ENCODE measurements at regions not wholly inside any gene's neighbourhood (a gene's known extent, or its start where the extent isn't known, plus 50 kb on each side); places are given as distances from the start of the nearest gene placed in this dataset.

- intact Hi-C loops (cut with micrococcal nuclease; ENCODE audit: unreplicated experiment): no loop called here
Measured at GRCh38 chr11:95345651-95346050, 114.6 kb upstream of the SESN3 start.

GRCh38 chr11:95344932-95345642, 114.1 kb upstream of the SESN3 start:
- ChIA-PET CTCF (no interaction called here), POLR2A (ENCODE audit: low non-redundant PET) (no interaction called here)
- H3K4me1 ChIP-seq (ENCODE audit: insufficient read depth, low read length, poor library complexity, severe bottlenecking): no peaks in the 10 kb centered on the region
- H3K4me3 ChIP-seq (ENCODE audit: low read depth, low read length, poor library complexity, severe bottlenecking): no peak overlapping the region
- no peaks in the 10 kb centered on the region for H3K9me3 ChIP-seq (ENCODE audit: low read depth, low read length, poor library complexity, severe bottlenecking)
- BruUV-seq (replicated peaks): no TSS peak
- no peak overlapping the region for H3K27ac ChIP-seq (ENCODE audit: low read depth, low read length, poor library complexity, severe bottlenecking)
- TF ChIP-seq EZH2 (IDR thresholded peaks at IDR 0.05; ENCODE audit: borderline replicate concordance, low read depth, low read length, poor library complexity, severe bottlenecking) (no peak), CTCF (conservative IDR thresholded peaks at IDR 0.05; ENCODE audit: low read depth, low read length) (no peak)
- DNase-seq (ENCODE audit: low spot score): no peak
- H3K27me3 ChIP-seq (replicated peaks; ENCODE audit: insufficient read depth, low read depth, low read length, poor library complexity): no peaks in the 10 kb centered on the region
- H3K36me3 ChIP-seq (ENCODE audit: insufficient read depth, low read length, poor library complexity, severe bottlenecking): no peaks in the 10 kb centered on the region
- intact Hi-C loops (cut with micrococcal nuclease; ENCODE audit: unreplicated experiment): no loop called here

More at GRCh38 chr11:95345651-95346050, 114.6 kb upstream of the SESN3 start:
- no peaks in the 10 kb centered on the region for H3K9me3 ChIP-seq (ENCODE audit: low read depth, low read length, poor library complexity, severe bottlenecking)
- DNase-seq (ENCODE audit: low spot score): no peak
- POLR2A ChIA-PET (ENCODE audit: low non-redundant PET): no interaction called here
- TF ChIP-seq CTCF (conservative IDR thresholded peaks at IDR 0.05; ENCODE audit: low read depth, low read length) (no peak), EZH2 (IDR thresholded peaks at IDR 0.05; ENCODE audit: borderline replicate concordance, low read depth, low read length, poor library complexity, severe bottlenecking) (no peak)
- H3K4me1 ChIP-seq (ENCODE audit: insufficient read depth, low read length, poor library complexity, severe bottlenecking): no peaks in the 10 kb centered on the region
- CTCF ChIA-PET: no interaction called here
- no TSS peak for BruUV-seq (replicated peaks)
- no peaks in the 10 kb centered on the region for H3K36me3 ChIP-seq (ENCODE audit: insufficient read depth, low read length, poor library complexity, severe bottlenecking)
- no peaks in the 10 kb centered on the region for H3K27me3 ChIP-seq (replicated peaks; ENCODE audit: insufficient read depth, low read depth, low read length, poor library complexity)
- no peak overlapping the region for H3K4me3 ChIP-seq (ENCODE audit: low read depth, low read length, poor library complexity, severe bottlenecking)
- no peak overlapping the region for H3K27ac ChIP-seq (ENCODE audit: low read depth, low read length, poor library complexity, severe bottlenecking)

- H3K4me3 ChIP-seq (ENCODE audit: low read depth, low read length, poor library complexity, severe bottlenecking): no peak overlapping the region
- peaks cover 30% of the 10 kb centered on the region for H3K4me1 ChIP-seq (ENCODE audit: insufficient read depth, low read length, poor library complexity, severe bottlenecking)
- POLR2A ChIA-PET (ENCODE audit: low non-redundant PET): no interaction called here
- no peaks in the 10 kb centered on the region for H3K9me3 ChIP-seq (ENCODE audit: low read depth, low read length, poor library complexity, severe bottlenecking)
- no peaks in the 10 kb centered on the region for H3K36me3 ChIP-seq (ENCODE audit: insufficient read depth, low read length, poor library complexity, severe bottlenecking)
- BruUV-seq (replicated peaks): no TSS peak
- intact Hi-C loops (cut with micrococcal nuclease; ENCODE audit: unreplicated experiment): no loop called here
- DNase-seq (ENCODE audit: low spot score): no peak
- no peak overlapping the region for H3K27ac ChIP-seq (ENCODE audit: low read depth, low read length, poor library complexity, severe bottlenecking)
- H3K27me3 ChIP-seq (replicated peaks; ENCODE audit: insufficient read depth, low read depth, low read length, poor library complexity): no peaks in the 10 kb centered on the region
- TF ChIP-seq CTCF (conservative IDR thresholded peaks at IDR 0.05; ENCODE audit: low read depth, low read length) (no peak), EZH2 (IDR thresholded peaks at IDR 0.05; ENCODE audit: borderline replicate concordance, low read depth, low read length, poor library complexity, severe bottlenecking) (no peak)
- CTCF ChIA-PET: no interaction called here
Measured at GRCh38 chr11:95341221-95341620, 110.2 kb upstream of the SESN3 start.

All from A673 (cell line).